Left lung (tissue), 4 donors: ENCODE measurements at regions not wholly inside any gene's neighbourhood (a gene's known extent, or its start where the extent isn't known, plus 50 kb on each side); places are given as distances from the start of the nearest gene placed in this dataset.

Experiments
- ATAC-seq: fragments of 200-7000 bp; cut with Tn5 transposase; one replicate; pipeline ENCODE4 v1.9.1; 2020; ENCODE audit warnings: moderate library complexity
- DNase-seq, 4 donors: peaks; one replicate each; pipeline ENCODE4 v3.0.0-alpha.2; 2013 to 2020
- H3K27ac ChIP-seq, 2 donors: fragments of 200-600 bp; sonication (generic) in 1 of 2; one replicate each; pipeline versions ENCODE4 v1.5.0 to v1.8.0; 2020 to 2021
- H3K27me3 ChIP-seq, 2 donors: fragments of 200-600 bp; sonication (generic) in 1 of 2; one replicate each; pipeline versions ENCODE4 v1.5.0 to v1.8.0; 2020 to 2021
- H3K36me3 ChIP-seq, 2 donors: fragments of 200-600 bp; sonication (generic) in 1 of 2; one replicate each; pipeline versions ENCODE4 v1.5.0 to v1.8.0; 2020 to 2021
- H3K4me1 ChIP-seq, 2 donors: fragments of 200-600 bp; one replicate each; pipeline ENCODE4 v1.8.0; 2021
- H3K4me3 ChIP-seq, 2 donors: fragments of 200-600 bp; sonication (generic) in 1 of 2; one replicate each; pipeline versions ENCODE4 v1.5.0 to v1.8.0; 2020 to 2021; ENCODE audit warnings: mild to moderate bottlenecking in 1 of 2
- H3K9me3 ChIP-seq, 2 donors: fragments of 200-600 bp; sonication (generic) in 1 of 2; one replicate each; pipeline versions ENCODE4 v1.5.0 to v1.8.0; 2020 to 2021
- intact Hi-C, 2 donors: fragments of 100-400 bp; cut with DNase I; formaldehyde crosslinking; loops; one replicate each; pipeline versions ENCODE4 v1.11.2 to v1.14.2; 2022
- TF ChIP-seq, protein P1 (sequence below), 2 donors: fragments of 200-600 bp; sonication (generic) in 1 of 2; IDR thresholded peaks; one replicate each; pipeline versions ENCODE4 v1.5.0 to v1.8.0; 2021; ENCODE audit warnings: antibody characterized with exemption in 2 of 2
- donor health status: DM: no; HTN: yes; CAD: no.
- donor health status: DM: no; HTN: no; CAD: no.

DNA sequence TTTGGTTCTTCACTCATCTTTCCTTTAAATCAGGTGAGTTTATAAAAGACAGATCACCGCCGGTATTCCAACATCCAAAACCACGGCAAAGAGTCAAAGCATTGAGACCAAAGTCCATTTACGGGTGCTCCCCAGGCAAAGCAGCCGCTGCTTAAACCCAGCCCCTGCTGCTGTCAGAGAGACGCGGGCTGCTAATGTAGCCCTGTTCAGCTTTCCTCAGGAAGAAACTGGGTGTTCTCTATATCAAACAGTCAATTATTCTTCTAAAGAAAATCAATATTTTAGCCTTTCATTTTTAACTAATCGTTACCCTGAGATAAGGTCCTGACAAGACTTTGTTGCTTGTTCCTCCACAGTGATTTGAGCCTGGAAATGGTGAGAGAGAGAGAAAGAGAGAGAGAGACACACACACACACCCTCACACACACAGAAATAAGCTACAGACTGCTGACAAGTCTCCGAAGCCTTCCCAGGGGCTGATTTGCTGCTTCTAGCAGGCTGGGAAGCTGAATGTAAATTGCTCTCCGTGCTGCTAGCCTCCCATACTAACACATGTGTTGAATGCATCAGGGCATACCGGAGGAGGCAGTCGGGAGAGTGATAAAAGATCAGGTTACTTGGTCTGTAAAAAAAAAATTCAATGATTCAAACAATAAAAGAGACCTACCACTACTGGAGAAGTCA, 183.0 kb upstream of the ANK3 start:
- H3K9me3 ChIP-seq = no peaks in the 10 kb centered on the region
- H3K36me3 ChIP-seq = no peaks in the 10 kb centered on the region
- intact Hi-C loops = no loop called here
- no peak overlapping the region for H3K27ac ChIP-seq
- no peaks in the 10 kb centered on the region for H3K4me1 ChIP-seq
- H3K4me3 ChIP-seq = no peak overlapping the region
- H3K27me3 ChIP-seq = no peaks in the 10 kb centered on the region
- DNase-seq (peak in 3 of 4 donors; percentile 40 to 53 (median 42)), ATAC-seq (peak; percentile 68)
- TF ChIP-seq, protein P1, sequence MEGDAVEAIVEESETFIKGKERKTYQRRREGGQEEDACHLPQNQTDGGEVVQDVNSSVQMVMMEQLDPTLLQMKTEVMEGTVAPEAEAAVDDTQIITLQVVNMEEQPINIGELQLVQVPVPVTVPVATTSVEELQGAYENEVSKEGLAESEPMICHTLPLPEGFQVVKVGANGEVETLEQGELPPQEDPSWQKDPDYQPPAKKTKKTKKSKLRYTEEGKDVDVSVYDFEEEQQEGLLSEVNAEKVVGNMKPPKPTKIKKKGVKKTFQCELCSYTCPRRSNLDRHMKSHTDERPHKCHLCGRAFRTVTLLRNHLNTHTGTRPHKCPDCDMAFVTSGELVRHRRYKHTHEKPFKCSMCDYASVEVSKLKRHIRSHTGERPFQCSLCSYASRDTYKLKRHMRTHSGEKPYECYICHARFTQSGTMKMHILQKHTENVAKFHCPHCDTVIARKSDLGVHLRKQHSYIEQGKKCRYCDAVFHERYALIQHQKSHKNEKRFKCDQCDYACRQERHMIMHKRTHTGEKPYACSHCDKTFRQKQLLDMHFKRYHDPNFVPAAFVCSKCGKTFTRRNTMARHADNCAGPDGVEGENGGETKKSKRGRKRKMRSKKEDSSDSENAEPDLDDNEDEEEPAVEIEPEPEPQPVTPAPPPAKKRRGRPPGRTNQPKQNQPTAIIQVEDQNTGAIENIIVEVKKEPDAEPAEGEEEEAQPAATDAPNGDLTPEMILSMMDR (IDR thresholded peaks at IDR 0.05) = no peak

DNA sequence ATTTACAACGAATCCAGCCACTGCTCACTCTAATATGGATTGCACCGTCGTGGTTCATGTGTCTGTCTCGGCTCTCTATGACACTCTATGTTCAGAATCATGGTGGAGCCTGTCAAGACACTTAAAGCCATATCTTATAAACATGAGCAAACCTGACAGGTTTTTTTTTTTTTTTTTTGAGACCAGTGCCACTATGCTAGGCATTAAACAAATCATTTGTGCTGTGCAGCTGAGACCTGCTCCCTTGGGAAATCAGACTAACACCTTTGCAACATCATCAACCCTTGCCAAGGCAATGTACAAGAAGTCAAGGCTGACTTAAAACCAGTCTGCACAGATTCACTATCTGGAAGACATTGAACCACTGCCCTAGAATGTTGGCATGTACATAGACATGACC, 181.2 kb upstream of the ANK3 start:
- intact Hi-C loops = no loop called here
- Histone ChIP-seq H3K27me3 (no peaks in the 10 kb centered on the region), H3K9me3 (no peaks in the 10 kb centered on the region), H3K27ac (no peak overlapping the region), H3K4me1 (no peaks in the 10 kb centered on the region), H3K4me3 (no peak overlapping the region), H3K36me3 (no peaks in the 10 kb centered on the region)
- DNase-seq (no peak), ATAC-seq (no peak)
- TF ChIP-seq, protein P1 (IDR thresholded peaks at IDR 0.05) = no peak

DNA sequence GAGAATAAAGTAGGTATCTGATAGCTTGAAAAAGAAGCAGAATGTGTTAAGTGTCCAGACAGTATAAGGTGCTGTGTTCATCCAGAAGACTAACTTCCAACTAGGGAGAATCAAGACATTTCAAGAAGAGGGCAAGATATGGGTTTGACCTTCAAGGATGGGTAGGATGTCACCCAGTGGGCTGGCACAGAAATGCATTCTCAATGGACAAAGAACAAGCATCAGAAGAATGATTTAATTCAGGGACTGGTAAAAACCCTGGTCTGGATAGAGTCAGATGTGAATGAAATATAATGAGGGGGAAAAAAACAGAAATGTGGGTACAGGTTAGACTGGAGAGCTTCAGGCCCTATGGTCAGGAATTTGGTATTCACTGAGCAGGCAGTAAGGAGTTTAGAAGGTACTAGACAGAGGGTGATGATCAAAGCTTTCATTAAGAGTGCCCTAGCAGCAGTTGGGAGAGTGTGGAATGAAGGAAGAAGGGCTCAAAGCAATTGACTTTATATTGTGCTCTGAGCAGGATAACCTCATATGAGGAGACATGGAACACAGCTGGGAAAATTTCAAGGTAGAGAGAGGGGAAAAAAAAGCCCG, 180.7 kb upstream of the ANK3 start:
- Histone ChIP-seq H3K27me3 (no peaks in the 10 kb centered on the region), H3K4me3 (no peak overlapping the region)

GRCh38 chr10:60569681-60570080, 180.0 kb upstream of the ANK3 start:
- H3K4me3 ChIP-seq = no peak overlapping the region
- peaks cover 0 to 3% of the 10 kb centered on the region in 2 donors for H3K9me3 ChIP-seq
- intact Hi-C loops = no loop called here
- DNase-seq (no peak), ATAC-seq (no peak)
- no peaks in the 10 kb centered on the region for H3K4me1 ChIP-seq
- no peak overlapping the region for H3K27ac ChIP-seq
- H3K27me3 ChIP-seq = no peaks in the 10 kb centered on the region
- TF ChIP-seq, protein P1 (IDR thresholded peaks at IDR 0.05) = no peak
- no peaks in the 10 kb centered on the region for H3K36me3 ChIP-seq

More for the DNA sequence above, 180.7 kb upstream of the ANK3 start:
- H3K4me1 ChIP-seq = no peaks in the 10 kb centered on the region
- no peak for ATAC-seq
- no peak overlapping the region for H3K27ac ChIP-seq
- intact Hi-C loops = no loop called here
- no peaks in the 10 kb centered on the region for H3K9me3 ChIP-seq
- TF ChIP-seq, protein P1 (IDR thresholded peaks at IDR 0.05) = no peak
- DNase-seq = no peak
- H3K36me3 ChIP-seq = no peaks in the 10 kb centered on the region

GRCh38 chr10:60566096-60566495, 176.4 kb upstream of the ANK3 start:
- Histone ChIP-seq H3K4me3 (no peak overlapping the region), H3K27me3 (no peaks in the 10 kb centered on the region), H3K9me3 (peaks cover 0 to 3% of the 10 kb centered on the region in 2 donors), H3K4me1 (peaks cover 0 to under 1% of the 10 kb centered on the region in 2 donors), H3K36me3 (no peaks in the 10 kb centered on the region), H3K27ac (no peak overlapping the region)
- intact Hi-C loops = no loop called here
- ATAC-seq (no peak), DNase-seq (no peak)
- TF ChIP-seq, protein P1 (IDR thresholded peaks at IDR 0.05) = no peak
